Naive thymus-derived CD4-positive, alpha-beta T cell (primary cell): ENCODE measurements at regions not wholly inside any gene's neighbourhood (a gene's known extent, or its start where the extent isn't known, plus 50 kb on each side); places are given as distances from the start of the nearest gene placed in this dataset.

Experiments used
- ATAC-seq: fragments of 150-1000 bp; cut with Tn5 transposase; 2 replicates; pipeline ENCODE4 v1.10.0; 2021; ENCODE audit warnings: mild to moderate bottlenecking, moderate library complexity
- CTCF ChIA-PET: fragments of 350-600 bp; sonication (Branson Sonifier 250); formaldehyde crosslinking; loops from one replicate; lab custom pipeline; 2021; ENCODE audit warnings: antibody characterized with exemption; lab: Charles Lee
- POLR2A ChIA-PET: fragments of 350-600 bp; sonication (Branson Sonifier 250); formaldehyde crosslinking; loops from one replicate; lab custom pipeline; 2021; ENCODE audit warnings: antibody characterized with exemption, inconsistent platforms; lab: Charles Lee
- DNase-seq, 9 donors: peaks; one replicate each; pipeline versions ENCODE4 v3.0.0 to v3.0.0-alpha.2; 2020 to 2022; ENCODE audit warnings: mixed read lengths in 1 of 9
- H3K27ac ChIP-seq: one replicate; pipeline ENCODE4 v1.7.0; 2013; ENCODE audit warnings: mild to moderate bottlenecking, low read depth, low read length, moderate library complexity
- H3K27me3 ChIP-seq, 2 donors: one replicate each; pipeline ENCODE4 v1.7.0; 2013; ENCODE audit warnings: low read length in 2 of 2, mild to moderate bottlenecking in 2 of 2, moderate library complexity in 2 of 2; ENCODE audit not compliant: control insufficient read depth in 2 of 2, insufficient read depth in 2 of 2
- H3K36me3 ChIP-seq, 3 experiments: 1 replicate in 2 of 3; 2 replicates in 1 of 3; pipeline ENCODE4 v1.7.0; 2013; ENCODE audit warnings: low read length in 3 of 3, mild to moderate bottlenecking in 3 of 3, moderate library complexity in 1 of 3; ENCODE audit not compliant: insufficient read depth in 3 of 3, control insufficient read depth in 2 of 3
- H3K4me1 ChIP-seq, 2 donors: one replicate each; pipeline ENCODE4 v1.7.0; 2013; ENCODE audit warnings: low read length in 2 of 2, mild to moderate bottlenecking in 2 of 2, moderate library complexity in 1 of 2; ENCODE audit not compliant: control insufficient read depth in 2 of 2, insufficient read depth in 2 of 2
- H3K4me3 ChIP-seq: 2 replicates; pipeline ENCODE4 v1.7.0; 2013; ENCODE audit warnings: mild to moderate bottlenecking, low read length
- H3K9me3 ChIP-seq, 3 experiments: 1 replicate in 2 of 3; 2 replicates in 1 of 3; pipeline ENCODE4 v1.7.0; 2013; ENCODE audit warnings: low read length in 3 of 3; ENCODE audit not compliant: control insufficient read depth in 2 of 3
- H3K27ac Mint-ChIP-seq, 9 donors: one replicate each; pipeline ENCODE4 v1.8.0; 2020 to 2022; ENCODE audit warnings: mixed read lengths in 9 of 9, mild to moderate bottlenecking in 8 of 9, moderate library complexity in 5 of 9, inconsistent platforms in 2 of 9
- H3K27me3 Mint-ChIP-seq, 5 donors: one replicate each; pipeline ENCODE4 v1.8.0; 2021 to 2022; ENCODE audit warnings: mixed read lengths in 5 of 5, mild to moderate bottlenecking in 1 of 5
- H3K36me3 Mint-ChIP-seq, 5 donors: one replicate each; pipeline ENCODE4 v1.8.0; 2020 to 2022; ENCODE audit warnings: mixed read lengths in 5 of 5, mild to moderate bottlenecking in 3 of 5, inconsistent platforms in 1 of 5
- H3K4me1 Mint-ChIP-seq, 7 donors: one replicate each; pipeline ENCODE4 v1.8.0; 2020 to 2022; ENCODE audit warnings: mixed read lengths in 7 of 7, mild to moderate bottlenecking in 3 of 7, inconsistent platforms in 1 of 7
- H3K4me3 Mint-ChIP-seq, 10 donors: one replicate each; pipeline ENCODE4 v1.8.0; 2020 to 2022; ENCODE audit warnings: mild to moderate bottlenecking in 10 of 10, mixed read lengths in 10 of 10, moderate library complexity in 6 of 10, inconsistent platforms in 2 of 10
- H3K9me3 Mint-ChIP-seq, 11 donors: one replicate each; pipeline ENCODE4 v1.8.0; 2020 to 2022; ENCODE audit warnings: mixed read lengths in 11 of 11, mild to moderate bottlenecking in 4 of 11, inconsistent platforms in 1 of 11, moderate library complexity in 1 of 11
- intact Hi-C, 2 donors: fragments of 100-400 bp; cut with micrococcal nuclease; formaldehyde crosslinking; loops; one replicate each; pipeline ENCODE4 v1.15.1; 2023

DNA sequence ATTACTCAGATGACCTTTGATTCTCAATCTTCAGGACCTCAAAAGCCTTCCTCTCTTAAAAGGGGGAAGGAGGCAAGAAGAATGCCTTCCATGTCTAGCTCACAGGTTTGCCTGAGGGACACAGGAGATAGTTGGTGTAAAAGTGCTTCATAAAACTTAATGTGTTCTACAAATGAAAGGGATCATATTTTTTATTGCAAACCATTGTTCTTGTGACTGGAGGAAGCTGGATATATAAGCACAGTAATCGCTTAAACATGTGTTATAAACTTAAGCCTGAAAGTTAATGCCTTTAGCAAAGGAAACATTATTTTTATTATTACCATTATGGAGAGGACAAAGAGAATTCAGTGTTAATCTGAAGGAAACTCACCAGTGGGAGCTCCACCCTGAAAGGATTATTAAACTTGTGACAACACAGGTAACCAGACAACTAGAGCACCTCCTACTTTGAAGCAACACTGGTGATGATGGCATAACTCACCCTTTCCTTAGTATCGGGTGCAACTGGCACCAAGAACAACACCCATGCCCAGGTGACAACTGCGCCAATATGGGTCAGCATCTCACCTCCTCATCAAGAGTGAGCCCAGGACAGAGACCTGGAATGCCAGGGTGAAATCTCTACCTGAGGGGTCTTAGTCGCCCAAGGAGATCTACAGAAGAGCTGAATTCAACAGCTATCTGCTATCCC is 288.7 kb upstream of the PRDM1 start:
- Histone ChIP-seq H3K4me1 (no peaks in the 10 kb centered on the region), H3K4me3 (no peak overlapping the region), H3K27ac (no peak overlapping the region), H3K27me3 (no peaks in the 10 kb centered on the region), H3K36me3 (no peaks in the 10 kb centered on the region), H3K9me3 (no peaks in the 10 kb centered on the region)
- ATAC-seq, result no peak
- DNase-seq, result no peak
- ChIA-PET POLR2A (interaction anchor here (0.7 kb wide), 1 partner anchor 18 kb away, joined by 3 read pairs; no protein-coding TSS in a partner anchor), CTCF (interaction anchor here (0.7 kb wide), 1 partner anchor 517 kb away, joined by 3 read pairs; no protein-coding TSS in a partner anchor)
- intact Hi-C loops, result loop anchor here in 1 of 2 donors (10.0 kb wide), 1 partner anchor 717 kb away; no protein-coding TSS in a partner anchor
- Mint-ChIP-seq H3K4me3 (no peak overlapping the region), H3K27me3 (peaks cover 0 to 3% (median 0%) of the 10 kb centered on the region in 5 donors), H3K4me1 (peaks cover 6 to 73% (median 8%) of the 10 kb centered on the region in 7 donors), H3K27ac (no peak overlapping the region), H3K9me3 (peaks cover 0 to 4% (median 0%) of the 10 kb centered on the region in 11 donors), H3K36me3 (peaks cover 0 to 20% (median 0%) of the 10 kb centered on the region in 5 donors)

DNA sequence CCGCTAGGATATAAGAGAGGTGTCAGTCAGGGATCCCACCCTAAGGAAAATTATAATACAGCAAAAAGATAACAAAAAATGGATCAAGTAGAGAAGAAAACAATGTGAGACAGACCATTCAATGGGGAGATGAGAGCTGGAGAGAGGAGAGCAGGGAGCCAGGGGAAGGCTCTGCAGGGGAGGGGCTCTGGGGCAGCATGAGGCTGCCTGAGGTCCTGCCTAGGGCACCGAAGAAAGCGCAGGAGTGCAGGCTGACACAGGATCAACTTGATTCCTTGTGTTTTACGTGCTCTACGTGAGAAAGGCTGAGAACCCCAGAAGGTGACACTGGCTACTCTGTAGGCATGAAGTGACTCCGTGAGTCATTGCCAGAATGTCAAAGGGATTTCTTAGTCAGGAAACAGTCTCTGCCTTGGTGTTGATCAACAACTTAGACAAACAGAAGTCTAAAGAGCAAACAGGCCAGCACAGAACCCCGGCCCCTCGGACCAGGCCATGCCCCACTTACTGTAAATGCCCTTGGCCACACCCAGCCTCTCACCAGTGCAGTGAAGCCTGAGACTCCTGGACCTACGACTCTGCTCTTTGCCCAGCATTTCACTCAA is 290.1 kb upstream of the PRDM1 start:
- no peak overlapping the region for H3K4me3 Mint-ChIP-seq
- no peak for ATAC-seq
- peaks cover 6 to 85% (median 14%) of the 10 kb centered on the region in 7 donors for H3K4me1 Mint-ChIP-seq
- Histone ChIP-seq H3K4me3 (no peak overlapping the region), H3K4me1 (no peaks in the 10 kb centered on the region), H3K27me3 (no peaks in the 10 kb centered on the region), H3K9me3 (no peaks in the 10 kb centered on the region), H3K36me3 (no peaks in the 10 kb centered on the region), H3K27ac (no peak overlapping the region)
- H3K27me3 Mint-ChIP-seq, result no peaks in the 10 kb centered on the region
- intact Hi-C loops, result loop anchor here in 1 of 2 donors (10.0 kb wide), 1 partner anchor 719 kb away; no protein-coding TSS in a partner anchor
- ChIA-PET CTCF (no interaction called here), POLR2A (no interaction called here)
- DNase-seq, result no peak
- H3K27ac Mint-ChIP-seq, result peak overlapping the region in 1 of 9 donors; percentile 12
- peaks cover 0 to 18% (median 0%) of the 10 kb centered on the region in 5 donors for H3K36me3 Mint-ChIP-seq
- H3K9me3 Mint-ChIP-seq, result peaks cover 0 to 4% (median 0%) of the 10 kb centered on the region in 11 donors

DNA sequence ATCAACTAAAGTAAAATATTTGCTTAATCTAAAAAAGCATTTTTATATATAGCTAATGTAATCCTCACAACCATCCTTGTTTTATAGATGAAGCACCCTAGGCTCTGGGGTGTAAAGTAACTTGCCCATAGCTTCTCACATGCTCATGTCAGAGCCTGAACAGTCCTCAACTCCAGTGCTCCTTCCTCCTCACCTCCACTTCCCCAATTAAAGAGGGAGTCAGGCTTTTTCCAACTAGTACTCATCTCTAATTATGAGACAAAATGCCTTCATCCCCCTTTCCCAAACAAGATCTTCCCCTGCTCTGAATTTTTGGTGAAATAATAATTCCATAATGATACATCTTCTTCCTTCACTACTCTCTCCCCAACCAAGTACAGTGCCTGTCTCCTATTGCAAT is 290.8 kb upstream of the PRDM1 start:
- no peak overlapping the region for H3K4me3 Mint-ChIP-seq
- Histone ChIP-seq H3K4me1 (peaks cover 0 to 3% of the 10 kb centered on the region in 2 donors), H3K36me3 (no peaks in the 10 kb centered on the region), H3K4me3 (no peak overlapping the region), H3K27me3 (no peaks in the 10 kb centered on the region), H3K9me3 (no peaks in the 10 kb centered on the region), H3K27ac (no peak overlapping the region)
- no peaks in the 10 kb centered on the region for H3K27me3 Mint-ChIP-seq
- DNase-seq, result no peak
- H3K9me3 Mint-ChIP-seq, result no peaks in the 10 kb centered on the region
- POLR2A ChIA-PET, result no interaction called here
- peaks cover 6 to 83% (median 14%) of the 10 kb centered on the region in 7 donors for H3K4me1 Mint-ChIP-seq
- peaks cover 0 to 12% (median 0%) of the 10 kb centered on the region in 5 donors for H3K36me3 Mint-ChIP-seq
- ATAC-seq, result no peak
- intact Hi-C loops, result loop anchor here in 1 of 2 donors (10.0 kb wide), 1 partner anchor 719 kb away; no protein-coding TSS in a partner anchor
- H3K27ac Mint-ChIP-seq, result peak overlapping the region in 1 of 9 donors; percentile 12
- CTCF ChIA-PET, result no interaction called here

DNA sequence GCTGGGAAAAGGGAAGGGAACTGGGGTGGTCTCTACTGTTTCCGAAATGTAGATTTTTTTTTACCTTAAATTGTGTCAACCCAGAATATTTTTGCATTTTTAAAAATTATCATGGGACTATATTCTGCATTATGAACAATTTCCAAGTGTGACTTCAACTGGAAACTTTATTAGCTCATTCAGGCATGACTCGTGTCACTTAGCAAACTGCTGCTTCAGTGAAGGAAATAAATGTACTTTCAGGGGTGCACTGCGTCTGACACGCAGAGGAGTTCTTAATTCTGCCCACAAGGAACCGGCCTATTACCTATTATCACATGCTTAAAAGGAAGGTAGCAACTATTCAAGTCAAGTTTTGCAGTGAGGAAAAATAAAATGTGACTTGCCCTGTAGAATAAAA is 291.3 kb upstream of the PRDM1 start:
- Mint-ChIP-seq H3K36me3 (peaks cover 0 to 7% (median 0%) of the 10 kb centered on the region in 5 donors), H3K27me3 (no peaks in the 10 kb centered on the region), H3K4me1 (peaks cover 6 to 82% (median 14%) of the 10 kb centered on the region in 7 donors), H3K9me3 (no peaks in the 10 kb centered on the region), H3K4me3 (no peak overlapping the region), H3K27ac (peak overlapping the region in 1 of 9 donors; percentile 36)
- Histone ChIP-seq H3K36me3 (no peaks in the 10 kb centered on the region), H3K27ac (no peak overlapping the region), H3K4me3 (no peak overlapping the region), H3K4me1 (peaks cover 0 to 3% of the 10 kb centered on the region in 2 donors), H3K9me3 (no peaks in the 10 kb centered on the region), H3K27me3 (no peaks in the 10 kb centered on the region)
- CTCF ChIA-PET, result no interaction called here
- ATAC-seq, result no peak
- DNase-seq, result no peak
- POLR2A ChIA-PET, result no interaction called here
- intact Hi-C loops, result loop anchor here (5.0 to 10.0 kb wide), 4 partner anchors 38 to 720 kb away; no protein-coding TSS in a partner anchor

DNA sequence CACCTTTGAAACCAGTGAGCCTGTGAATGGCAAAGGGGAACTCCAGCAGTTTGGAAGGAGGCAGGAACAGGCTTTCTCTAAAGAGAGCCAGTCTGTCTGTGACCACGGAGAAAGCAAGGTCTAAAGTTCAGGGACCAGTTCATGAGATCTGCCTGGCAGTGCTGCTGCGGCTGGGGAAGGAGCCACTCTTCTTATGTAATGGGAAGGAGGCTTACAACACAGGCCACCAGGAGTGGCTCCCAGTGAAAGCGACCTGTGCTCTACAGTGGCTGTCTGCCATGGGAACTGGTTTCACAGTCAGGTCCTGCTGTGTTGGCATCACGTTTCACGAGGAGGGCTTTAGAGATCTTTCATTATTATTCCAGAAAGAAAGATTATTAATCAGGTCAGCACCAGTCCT is 291.9 kb upstream of the PRDM1 start:
- Mint-ChIP-seq H3K27ac (peak overlapping the region in 1 of 9 donors; percentile 36), H3K27me3 (no peaks in the 10 kb centered on the region), H3K9me3 (no peaks in the 10 kb centered on the region), H3K36me3 (peaks cover 0 to 6% (median 0%) of the 10 kb centered on the region in 5 donors), H3K4me3 (peak overlapping the region in 1 of 10 donors; percentile 0), H3K4me1 (peaks cover 6 to 82% (median 14%) of the 10 kb centered on the region in 7 donors)
- no peak for DNase-seq
- H3K4me3 ChIP-seq, result no peak overlapping the region
- CTCF ChIA-PET, result no interaction called here
- H3K27me3 ChIP-seq, result no peaks in the 10 kb centered on the region
- peaks cover 0 to 3% of the 10 kb centered on the region in 2 donors for H3K4me1 ChIP-seq
- H3K36me3 ChIP-seq, result no peaks in the 10 kb centered on the region
- H3K27ac ChIP-seq, result no peak overlapping the region
- intact Hi-C loops, result loop anchor here (5.0 to 10.0 kb wide), 4 partner anchors 37 to 721 kb away; no protein-coding TSS in a partner anchor
- POLR2A ChIA-PET, result no interaction called here
- ATAC-seq, result peak; percentile 57
- H3K9me3 ChIP-seq, result no peaks in the 10 kb centered on the region

DNA sequence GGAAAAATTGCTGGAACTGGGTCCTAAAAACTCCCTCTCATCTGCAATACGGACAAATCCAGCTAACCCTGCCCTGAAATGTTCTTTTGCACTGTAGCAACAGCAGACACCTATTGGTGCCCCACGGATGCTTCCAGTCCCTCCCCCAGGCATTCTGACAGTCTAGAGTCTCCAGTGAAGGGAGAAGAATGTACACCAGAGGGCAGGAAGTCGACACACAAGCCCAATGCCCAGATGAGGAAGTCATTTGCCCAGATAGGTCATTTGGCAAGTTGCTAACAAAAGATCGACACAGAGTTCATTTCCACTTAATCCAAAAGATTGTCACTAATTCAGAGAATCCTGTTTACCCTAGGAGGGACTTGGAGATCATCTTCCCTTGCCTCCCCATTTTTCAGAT is 293.0 kb upstream of the PRDM1 start:
- Mint-ChIP-seq H3K4me1 (peaks cover 6 to 79% (median 12%) of the 10 kb centered on the region in 7 donors), H3K27ac (peak overlapping the region in 1 of 9 donors; percentile 68), H3K36me3 (peaks cover 0 to 7% (median 0%) of the 10 kb centered on the region in 5 donors), H3K9me3 (no peaks in the 10 kb centered on the region), H3K27me3 (peaks cover 0 to under 1% (median 0%) of the 10 kb centered on the region in 5 donors), H3K4me3 (peak overlapping the region in 1 of 10 donors; percentile 28)
- ChIA-PET CTCF (no interaction called here), POLR2A (no interaction called here)
- H3K4me3 ChIP-seq, result no peak overlapping the region
- DNase-seq (peak in 3 of 9 donors; percentile 9 to 23 (median 15)), ATAC-seq (peak; percentile 76)
- peaks cover 0 to 3% of the 10 kb centered on the region in 2 donors for H3K4me1 ChIP-seq
- H3K27me3 ChIP-seq, result no peaks in the 10 kb centered on the region
- no peaks in the 10 kb centered on the region for H3K9me3 ChIP-seq
- intact Hi-C loops, result loop anchor here (1.0 to 10.0 kb wide), 7 partner anchors 18 to 722 kb away; no protein-coding TSS in a partner anchor
- H3K36me3 ChIP-seq, result no peaks in the 10 kb centered on the region
- no peak overlapping the region for H3K27ac ChIP-seq
